ENCODE measurements at regions not wholly inside any gene's neighbourhood (a gene's known extent, or its start where the extent isn't known, plus 50 kb on each side); places are given as distances from the start of the nearest gene placed in this dataset.
A peak's percentile ranks its signal among the peaks of the same experiment; 100 is the strongest.

- no peak overlapping the region for H3K27ac Mint-ChIP-seq (ENCODE audit: unreplicated experiment)
- H3K27me3 Mint-ChIP-seq (ENCODE audit: unreplicated experiment) = no peaks in the 10 kb centered on the region
- no peak for DNase-seq (ENCODE audit: extremely low spot score, unreplicated experiment)
- no peaks in the 10 kb centered on the region for H3K4me1 Mint-ChIP-seq (ENCODE audit: unreplicated experiment)
- no peaks in the 10 kb centered on the region for H3K36me3 Mint-ChIP-seq (ENCODE audit: unreplicated experiment)
- TF ChIP-seq, protein P1, sequence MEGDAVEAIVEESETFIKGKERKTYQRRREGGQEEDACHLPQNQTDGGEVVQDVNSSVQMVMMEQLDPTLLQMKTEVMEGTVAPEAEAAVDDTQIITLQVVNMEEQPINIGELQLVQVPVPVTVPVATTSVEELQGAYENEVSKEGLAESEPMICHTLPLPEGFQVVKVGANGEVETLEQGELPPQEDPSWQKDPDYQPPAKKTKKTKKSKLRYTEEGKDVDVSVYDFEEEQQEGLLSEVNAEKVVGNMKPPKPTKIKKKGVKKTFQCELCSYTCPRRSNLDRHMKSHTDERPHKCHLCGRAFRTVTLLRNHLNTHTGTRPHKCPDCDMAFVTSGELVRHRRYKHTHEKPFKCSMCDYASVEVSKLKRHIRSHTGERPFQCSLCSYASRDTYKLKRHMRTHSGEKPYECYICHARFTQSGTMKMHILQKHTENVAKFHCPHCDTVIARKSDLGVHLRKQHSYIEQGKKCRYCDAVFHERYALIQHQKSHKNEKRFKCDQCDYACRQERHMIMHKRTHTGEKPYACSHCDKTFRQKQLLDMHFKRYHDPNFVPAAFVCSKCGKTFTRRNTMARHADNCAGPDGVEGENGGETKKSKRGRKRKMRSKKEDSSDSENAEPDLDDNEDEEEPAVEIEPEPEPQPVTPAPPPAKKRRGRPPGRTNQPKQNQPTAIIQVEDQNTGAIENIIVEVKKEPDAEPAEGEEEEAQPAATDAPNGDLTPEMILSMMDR (IDR thresholded peaks at IDR 0.05) = no peak
- H3K9me3 Mint-ChIP-seq (ENCODE audit: unreplicated experiment) = peaks cover 7% of the 10 kb centered on the region
- no peak overlapping the region for H3K4me3 Mint-ChIP-seq (ENCODE audit: unreplicated experiment)
Observed at GRCh38 chr2:228673876-228674554, 492.5 kb upstream of the SPHKAP start.

- Mint-ChIP-seq H3K27me3 (ENCODE audit: unreplicated experiment) (no peaks in the 10 kb centered on the region), H3K27ac (ENCODE audit: unreplicated experiment) (no peak overlapping the region), H3K36me3 (ENCODE audit: unreplicated experiment) (no peaks in the 10 kb centered on the region), H3K9me3 (ENCODE audit: unreplicated experiment) (peaks cover 8% of the 10 kb centered on the region), H3K4me1 (ENCODE audit: unreplicated experiment) (no peaks in the 10 kb centered on the region), H3K4me3 (ENCODE audit: unreplicated experiment) (no peak overlapping the region)
- DNase-seq (ENCODE audit: extremely low spot score, unreplicated experiment) = no peak
- TF ChIP-seq, protein P1 (IDR thresholded peaks at IDR 0.05) = no peak
Observed at GRCh38 chr2:228669690-228670089, 488.2 kb upstream of the SPHKAP start.

GRCh38 chr2:228665232-228665631 is 483.7 kb upstream of the SPHKAP start:
- peaks cover 5% of the 10 kb centered on the region for H3K9me3 Mint-ChIP-seq (ENCODE audit: unreplicated experiment)
- H3K4me1 Mint-ChIP-seq (ENCODE audit: unreplicated experiment) = no peaks in the 10 kb centered on the region
- DNase-seq (ENCODE audit: extremely low spot score, unreplicated experiment) = no peak
- TF ChIP-seq, protein P1 (IDR thresholded peaks at IDR 0.05) = no peak
- H3K27ac Mint-ChIP-seq (ENCODE audit: unreplicated experiment) = no peak overlapping the region
- no peak overlapping the region for H3K4me3 Mint-ChIP-seq (ENCODE audit: unreplicated experiment)
- H3K36me3 Mint-ChIP-seq (ENCODE audit: unreplicated experiment) = no peaks in the 10 kb centered on the region
- no peaks in the 10 kb centered on the region for H3K27me3 Mint-ChIP-seq (ENCODE audit: unreplicated experiment)

GRCh38 chr2:228658998-228659397 is 477.5 kb upstream of the SPHKAP start:
- Mint-ChIP-seq H3K9me3 (ENCODE audit: unreplicated experiment) (no peaks in the 10 kb centered on the region), H3K27ac (ENCODE audit: unreplicated experiment) (no peak overlapping the region), H3K36me3 (ENCODE audit: unreplicated experiment) (no peaks in the 10 kb centered on the region), H3K4me1 (ENCODE audit: unreplicated experiment) (no peaks in the 10 kb centered on the region), H3K4me3 (ENCODE audit: unreplicated experiment) (no peak overlapping the region), H3K27me3 (ENCODE audit: unreplicated experiment) (no peaks in the 10 kb centered on the region)
- DNase-seq (ENCODE audit: extremely low spot score, unreplicated experiment) = no peak
- TF ChIP-seq, protein P1 (IDR thresholded peaks at IDR 0.05) = no peak

- no peak overlapping the region for H3K4me3 Mint-ChIP-seq (ENCODE audit: unreplicated experiment)
- no peaks in the 10 kb centered on the region for H3K27me3 Mint-ChIP-seq (ENCODE audit: unreplicated experiment)
- H3K36me3 Mint-ChIP-seq (ENCODE audit: unreplicated experiment) = no peaks in the 10 kb centered on the region
- H3K27ac Mint-ChIP-seq (ENCODE audit: unreplicated experiment) = no peak overlapping the region
- no peaks in the 10 kb centered on the region for H3K4me1 Mint-ChIP-seq (ENCODE audit: unreplicated experiment)
- DNase-seq (ENCODE audit: extremely low spot score, unreplicated experiment) = no peak
- no peaks in the 10 kb centered on the region for H3K9me3 Mint-ChIP-seq (ENCODE audit: unreplicated experiment)
- TF ChIP-seq, protein P1 (IDR thresholded peaks at IDR 0.05) = peak; percentile 42
Observed at GRCh38 chr2:228657807-228658402, 476.4 kb upstream of the SPHKAP start.

All from osteocyte (in vitro differentiated cells).